ENCODE measurements at regions not wholly inside any gene's neighbourhood (a gene's known extent, or its start where the extent isn't known, plus 50 kb on each side); places are given as distances from the start of the nearest gene placed in this dataset.

DNA sequence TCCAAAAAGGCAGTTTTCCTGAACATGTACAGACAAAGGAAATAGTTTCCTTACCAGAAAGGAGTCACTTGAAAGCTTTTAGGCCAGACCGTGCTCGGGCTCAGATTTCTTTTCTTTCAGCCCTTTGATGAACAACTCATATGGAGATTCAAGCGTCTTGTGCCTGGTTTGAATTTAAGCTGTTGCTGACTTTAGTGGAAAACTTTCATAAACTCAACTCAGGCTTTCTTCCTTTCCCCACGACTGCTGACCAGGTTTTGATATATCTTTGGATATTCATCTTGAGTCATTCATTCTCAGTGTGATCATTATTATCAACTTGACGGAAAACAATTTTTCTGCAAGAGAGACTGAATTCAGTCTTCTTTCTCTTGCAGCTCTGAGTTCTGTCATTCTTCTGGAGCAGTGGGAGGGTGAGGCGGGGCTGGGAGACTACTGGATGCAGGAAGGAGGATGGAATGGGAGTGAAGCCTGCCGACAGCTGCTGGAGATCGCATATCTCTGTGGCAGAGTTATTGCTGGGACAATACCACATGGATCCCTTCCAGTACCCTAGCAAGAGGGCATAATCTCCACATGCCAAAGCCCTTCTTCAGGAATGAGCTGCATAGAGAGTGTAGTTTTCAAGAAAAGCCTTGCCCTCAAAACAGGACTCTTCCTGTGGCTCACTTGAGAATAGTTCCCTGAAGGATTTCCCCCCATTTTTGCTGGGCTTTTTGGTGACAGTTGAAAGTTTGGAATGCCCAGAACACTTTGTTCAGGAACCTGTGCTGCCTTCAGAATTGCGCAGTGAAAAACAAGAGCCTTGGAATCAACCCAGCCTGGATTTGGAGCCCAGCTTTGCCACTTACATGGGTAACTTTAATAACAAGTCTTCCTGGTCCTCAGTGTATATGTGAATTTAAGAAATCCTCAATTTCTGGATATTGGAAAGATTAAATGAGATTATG, 364.4 kb downstream of the ZNF521 start:
- no peak for DNase-seq (ENCODE audit: low spot score)

DNA sequence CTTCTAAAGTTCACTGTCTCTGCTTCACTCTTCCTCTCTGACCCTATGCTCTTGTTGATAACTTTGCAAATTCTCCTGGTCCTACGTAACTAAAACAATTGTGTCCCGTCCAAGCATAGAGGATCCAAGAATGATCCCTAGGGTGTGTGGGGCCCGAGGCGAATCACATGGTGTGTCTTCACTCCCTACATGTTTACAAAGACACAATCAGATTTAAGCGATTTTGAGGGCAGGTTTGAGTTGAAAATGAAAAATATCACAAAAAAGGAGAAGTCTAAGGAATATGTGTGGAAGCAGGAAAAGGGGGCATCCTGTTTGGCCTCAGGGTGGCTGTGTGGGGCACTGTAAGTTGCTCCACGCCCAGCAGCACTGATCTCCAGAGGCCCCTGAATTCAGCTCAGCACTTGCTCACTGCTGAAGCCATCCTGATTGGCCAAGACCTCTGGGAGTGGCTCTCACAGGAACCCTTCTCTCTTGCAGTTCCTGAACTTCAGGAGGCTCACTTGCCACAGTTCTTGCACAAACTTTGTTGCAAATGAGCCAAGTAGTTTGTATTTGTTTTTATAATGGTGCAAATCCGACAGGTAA, 363.6 kb downstream of the ZNF521 start:
- no peak for DNase-seq (ENCODE audit: low spot score)

DNA sequence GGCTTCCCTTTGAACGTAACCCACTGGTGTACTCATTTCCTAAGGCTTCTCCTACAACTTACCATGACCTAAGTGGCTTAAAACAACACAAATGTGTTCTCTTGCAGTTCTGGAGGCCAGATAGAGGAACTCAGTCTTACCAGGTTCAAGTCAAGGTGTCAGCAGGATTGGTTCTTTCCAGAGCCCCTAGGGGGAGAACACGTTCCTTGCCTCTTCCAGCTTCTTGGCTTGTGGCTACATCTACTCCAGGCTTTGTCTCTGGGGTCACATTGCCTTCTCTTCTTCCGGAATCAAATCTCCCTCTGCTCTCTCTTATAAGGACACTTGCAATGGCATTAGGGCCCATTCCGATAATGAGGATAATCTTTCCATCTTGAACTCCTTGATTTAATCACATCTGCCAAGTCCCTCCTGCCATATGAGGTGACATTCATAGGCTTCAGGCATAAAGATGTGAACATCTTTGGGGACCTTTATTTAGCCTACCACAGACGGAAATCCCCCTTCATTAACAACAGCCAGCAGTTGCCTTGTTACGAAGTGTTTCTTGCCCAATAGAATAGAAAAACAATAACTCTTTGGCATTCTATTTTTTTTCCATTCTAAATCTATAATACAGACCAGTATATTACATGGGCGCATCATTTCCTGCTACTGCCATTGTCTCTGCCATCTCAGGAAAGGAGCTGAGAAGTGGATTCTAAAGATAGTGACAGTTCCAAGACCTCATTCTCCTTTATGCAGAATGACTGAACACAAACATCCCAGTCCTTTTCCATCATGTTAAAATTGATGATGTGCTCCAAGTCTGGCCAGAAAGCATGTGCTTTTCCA, 362.0 kb downstream of the ZNF521 start:
- no peak for DNase-seq (ENCODE audit: low spot score)

DNA sequence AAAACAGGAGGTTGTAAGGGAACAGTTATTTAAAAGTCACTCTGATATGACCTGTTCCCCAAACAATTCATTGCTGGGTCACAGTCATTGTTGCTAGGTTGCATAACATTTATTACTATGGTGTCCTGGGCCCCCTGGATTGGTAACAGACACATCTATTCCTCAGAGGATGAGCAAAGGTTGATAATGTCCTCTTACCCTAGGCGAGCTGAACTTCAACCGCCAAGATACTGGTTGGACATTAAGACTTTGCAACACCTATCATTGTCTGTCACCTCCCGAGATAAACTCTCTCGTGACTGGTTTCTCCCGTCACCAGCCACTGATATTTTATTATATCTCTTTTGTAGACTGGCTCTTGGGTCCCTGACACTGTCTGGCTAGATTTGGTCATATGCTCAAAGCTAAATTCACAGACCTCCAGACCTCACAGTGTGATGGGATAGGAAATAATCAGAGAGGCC, 361.3 kb downstream of the ZNF521 start:
- DNase-seq (ENCODE audit: low spot score): no peak

DNA sequence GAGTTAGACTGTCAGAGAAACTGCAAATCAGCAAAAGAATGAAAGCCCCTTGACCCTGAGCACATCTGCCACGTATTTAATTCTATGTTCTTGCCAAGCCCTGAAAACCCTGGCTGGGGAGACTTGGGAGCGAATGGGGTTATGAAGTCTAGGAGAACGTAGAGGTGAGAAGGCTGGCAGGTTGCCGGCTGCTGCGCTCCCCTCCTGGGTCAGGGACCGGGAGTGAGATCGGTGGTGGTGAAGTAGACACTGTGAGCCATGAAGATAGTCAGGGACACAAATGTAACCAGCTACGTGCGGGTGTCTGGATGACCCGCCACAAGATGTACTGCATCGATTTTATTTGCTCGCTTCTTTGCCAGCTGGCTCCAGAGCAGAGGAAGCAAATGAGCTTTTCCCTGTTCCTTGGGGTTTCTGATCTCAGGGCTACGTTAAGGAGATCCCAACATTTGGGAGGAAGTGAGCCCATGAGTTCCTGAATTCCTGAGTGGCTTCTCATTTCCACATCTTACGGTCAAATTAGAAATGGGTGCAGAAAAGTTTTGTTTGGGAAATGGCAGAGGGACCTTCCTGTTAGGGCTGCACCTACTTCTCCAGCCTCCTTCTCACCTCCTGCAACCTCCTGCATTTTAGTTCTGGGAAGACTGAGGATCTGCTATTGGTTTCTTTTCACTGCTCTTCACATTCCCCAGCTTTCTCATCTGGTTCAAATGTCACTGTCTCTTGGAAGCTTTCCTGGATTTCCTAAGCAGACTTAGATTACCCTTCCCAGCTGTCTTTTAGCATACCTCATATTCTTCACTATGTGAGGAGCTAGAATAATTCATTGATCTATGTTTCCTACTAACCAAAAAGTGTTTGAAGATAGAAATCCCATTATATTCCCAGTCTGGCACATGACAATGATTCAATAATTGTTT, 360.6 kb downstream of the ZNF521 start:
- DNase-seq (ENCODE audit: low spot score): no peak

DNA sequence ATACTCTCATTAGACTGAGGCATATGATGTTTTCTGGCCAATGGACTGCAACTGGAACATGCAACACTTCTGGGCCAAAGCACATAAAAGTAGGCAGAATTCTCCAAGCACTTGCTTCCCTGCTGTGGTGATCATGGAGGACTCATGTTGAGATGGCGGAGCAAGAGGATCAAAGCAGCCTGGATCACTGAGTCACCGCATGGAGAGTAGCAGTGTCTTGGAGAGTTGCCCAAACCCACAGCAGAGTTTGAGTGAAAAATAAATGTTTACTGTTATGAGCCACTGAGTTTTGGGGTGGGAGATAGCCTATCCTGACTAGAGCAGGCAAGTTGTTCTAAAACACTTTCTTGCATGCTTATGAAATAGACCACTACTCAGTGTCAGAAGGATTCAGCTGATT, 359.5 kb downstream of the ZNF521 start:
- no peak for DNase-seq (ENCODE audit: low spot score)

DNA sequence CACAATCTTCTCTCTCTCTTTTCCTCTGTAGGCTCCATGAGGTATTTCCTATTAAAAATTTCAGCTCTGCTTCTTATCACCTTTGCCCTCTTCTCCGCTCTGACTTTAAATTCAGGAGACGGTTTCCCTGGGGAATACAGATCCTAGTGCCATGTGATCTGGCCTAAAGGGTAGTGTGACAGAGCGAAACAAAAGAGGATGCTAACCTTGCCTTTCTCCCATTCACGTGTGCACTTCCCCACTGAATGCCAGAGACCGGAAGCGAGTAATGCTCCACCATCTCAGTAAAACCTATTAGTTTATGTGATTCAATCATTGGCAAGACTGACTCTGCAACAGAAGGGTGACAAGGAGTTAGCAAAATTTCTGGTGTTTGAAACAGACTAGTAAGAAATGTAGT, 358.3 kb downstream of the ZNF521 start:
- no peak for DNase-seq (ENCODE audit: low spot score)

DNA sequence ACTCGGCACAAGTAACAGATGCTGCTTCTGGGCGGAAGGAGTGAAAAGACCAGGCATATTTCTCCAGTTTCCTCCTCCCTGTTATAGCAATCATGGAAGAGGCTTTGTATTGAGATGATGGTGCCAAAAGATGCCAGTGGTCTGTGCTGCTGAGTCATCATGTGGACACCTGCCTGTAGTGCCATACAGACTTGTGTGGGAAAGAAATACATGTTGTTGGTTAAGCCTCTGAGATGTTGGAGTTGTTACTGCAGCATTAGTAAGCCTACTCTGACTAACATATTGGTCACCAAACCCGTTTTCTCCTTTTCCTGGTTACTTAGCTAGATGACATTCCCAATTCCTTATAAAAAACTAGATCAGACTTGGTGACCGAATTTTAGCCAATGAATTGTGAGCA, 356.9 kb downstream of the ZNF521 start:
- no peak for DNase-seq (ENCODE audit: low spot score)

DNA sequence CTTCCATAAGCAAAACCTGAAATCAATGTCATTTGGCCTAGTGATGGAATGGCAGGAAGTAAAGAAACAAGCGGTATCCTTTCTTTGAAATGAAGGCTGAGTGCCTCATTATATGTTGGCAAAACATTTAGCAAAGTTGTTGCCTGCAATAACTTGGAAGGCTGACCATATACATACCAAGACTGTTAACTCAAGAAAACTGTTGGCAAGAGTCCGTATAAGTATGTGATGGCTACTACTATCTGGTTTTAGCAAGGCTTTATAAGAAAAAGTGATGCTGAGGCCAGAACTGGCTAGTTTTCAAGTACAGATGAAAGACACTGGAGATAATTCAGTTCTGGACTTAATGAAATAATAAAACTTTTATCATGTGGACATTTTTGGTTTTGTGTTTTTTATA, 356.2 kb downstream of the ZNF521 start:
- DNase-seq (ENCODE audit: low spot score): no peak

DNA sequence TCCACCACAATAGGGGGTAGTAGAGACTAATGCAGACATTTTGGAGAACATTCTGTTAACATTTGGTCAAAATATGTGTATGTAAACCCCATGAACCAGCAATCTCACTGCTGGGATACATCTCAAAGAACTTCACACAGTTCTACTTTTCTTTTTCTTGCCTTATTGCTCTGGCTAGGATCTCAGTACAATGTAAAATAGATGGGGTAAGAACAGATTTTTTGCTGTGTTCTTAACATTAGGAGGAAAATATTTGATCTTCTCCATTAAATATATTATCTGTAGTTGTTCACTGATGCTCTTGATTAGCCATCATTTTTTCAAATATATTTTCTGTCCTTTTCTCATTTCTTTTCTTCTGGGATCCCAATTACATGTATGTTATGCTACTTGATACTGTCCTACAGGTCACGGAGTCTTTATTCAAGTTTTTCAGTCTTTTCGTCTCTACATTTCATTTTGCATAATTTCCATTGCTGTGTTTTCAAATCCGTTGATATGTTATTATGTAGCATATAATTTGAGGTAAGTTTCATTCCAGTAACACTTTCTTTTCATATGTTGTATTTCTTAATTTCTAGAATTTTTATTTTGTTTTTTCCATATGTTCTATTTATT, 352.2 kb downstream of the ZNF521 start:
- no peak for DNase-seq (ENCODE audit: low spot score)

DNA sequence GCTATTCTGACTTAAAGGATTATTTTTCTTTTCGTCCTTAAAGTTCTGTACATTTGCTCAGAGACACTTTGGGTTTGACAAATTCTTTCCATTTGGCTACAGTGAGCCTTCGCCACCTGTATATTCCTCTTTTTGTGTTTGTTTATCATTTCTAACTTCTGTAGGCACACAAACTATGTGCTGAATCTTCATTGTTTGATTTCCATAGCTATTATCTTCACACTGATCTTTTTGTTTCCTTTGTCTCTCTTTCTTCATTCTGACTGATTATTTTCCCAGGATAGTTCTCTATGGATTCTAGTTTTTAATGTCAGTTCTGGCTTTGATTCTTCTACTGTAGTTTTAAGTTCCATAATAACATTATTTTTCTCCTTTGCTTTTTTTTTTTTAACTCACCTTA, 350.2 kb downstream of the ZNF521 start:
- DNase-seq (ENCODE audit: low spot score): no peak

DNA sequence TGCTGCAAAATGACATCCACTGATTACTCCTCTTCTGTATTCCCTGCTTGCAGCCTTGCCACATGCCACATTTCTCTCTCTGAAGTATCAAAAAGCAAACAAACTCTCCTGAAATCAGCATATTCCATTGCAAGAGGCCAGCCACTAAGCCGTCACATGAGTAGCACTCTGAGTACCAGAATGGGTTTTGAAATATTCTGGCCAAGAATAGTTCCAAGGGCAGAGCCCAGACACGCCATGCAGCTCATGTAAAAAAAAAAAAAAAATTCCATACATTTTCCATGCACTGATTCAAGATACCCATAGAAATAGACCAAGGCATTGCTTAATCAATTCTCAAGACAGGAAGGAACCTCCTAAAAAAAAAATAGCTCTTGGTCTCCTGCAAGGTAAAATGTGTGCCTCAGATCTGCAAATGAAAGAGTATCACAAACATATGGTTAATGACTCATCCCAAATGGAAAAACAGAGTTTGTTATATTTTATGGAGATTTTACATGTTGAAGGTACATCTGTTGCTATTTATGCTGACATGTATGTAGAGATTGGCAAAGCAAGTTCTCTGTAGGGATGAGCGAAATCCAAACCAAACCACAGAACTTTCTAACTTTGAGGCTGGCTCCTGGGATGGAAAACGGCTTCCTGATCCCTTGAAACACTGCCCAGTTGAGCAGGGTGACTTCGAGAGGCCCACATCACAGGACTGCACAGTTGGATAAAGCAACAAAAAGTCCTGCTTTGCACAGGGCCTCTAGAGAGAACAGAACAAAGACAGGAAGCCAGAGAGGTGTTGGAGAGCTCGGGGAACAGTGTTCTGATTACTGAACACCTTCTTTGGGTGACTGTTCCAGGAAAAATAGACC, 346.2 kb downstream of the ZNF521 start:
- no peak for DNase-seq (ENCODE audit: low spot score)

DNA sequence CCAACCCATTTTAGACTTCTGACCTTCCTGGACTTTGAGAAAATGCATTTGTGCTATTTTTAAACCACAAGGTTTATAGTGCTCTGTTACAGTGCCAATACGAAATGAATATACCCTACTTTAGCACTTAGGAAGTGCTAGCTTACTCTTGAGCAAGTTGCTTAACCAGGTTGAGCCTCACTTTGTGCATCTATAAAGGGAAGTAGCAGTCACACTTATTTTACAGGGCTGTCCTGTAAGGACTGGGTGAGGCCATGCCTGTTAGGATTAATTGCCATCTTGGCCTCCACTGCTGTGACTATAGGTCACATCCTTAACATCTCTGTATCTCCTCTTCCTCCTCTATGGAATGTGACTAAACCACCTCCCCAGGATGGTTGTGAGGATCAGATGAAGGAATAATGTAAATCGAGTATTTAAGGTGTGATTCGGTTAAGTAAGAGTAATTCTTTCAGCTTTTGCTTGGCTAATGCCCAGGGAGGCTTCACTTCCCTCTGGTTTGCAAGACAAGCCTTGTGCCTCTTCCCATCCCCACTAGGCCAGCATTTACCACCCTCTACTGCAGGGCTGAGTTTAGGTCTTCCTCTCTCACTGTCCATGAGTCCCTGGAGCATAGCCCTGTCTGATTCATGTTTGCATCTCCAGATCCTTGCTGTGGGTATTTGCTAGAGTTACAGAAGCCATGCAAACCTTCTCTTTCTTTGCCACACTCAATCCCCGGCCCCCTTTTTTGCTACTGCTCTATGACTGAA, 341.2 kb downstream of the ZNF521 start:
- no peak for DNase-seq (ENCODE audit: low spot score)
